Globus pallidus (tissue), 1 donor: ENCODE measurements at regions not wholly inside any gene's neighbourhood (a gene's known extent, or its start where the extent isn't known, plus 50 kb on each side); places are given as distances from the start of the nearest gene placed in this dataset.
A peak's percentile ranks its signal among the peaks of the same experiment; 100 is the strongest.
"Not testable (repeated sequence)": the region's sequence is repeated elsewhere in the genome, so short reads cannot be mapped to it uniquely, and the experiment has no call there.

Experiments
- DNase-seq: peaks from one replicate; pipeline ENCODE4 v3.0.0-alpha.2; 2015; ENCODE audit warnings: low spot score

DNA sequence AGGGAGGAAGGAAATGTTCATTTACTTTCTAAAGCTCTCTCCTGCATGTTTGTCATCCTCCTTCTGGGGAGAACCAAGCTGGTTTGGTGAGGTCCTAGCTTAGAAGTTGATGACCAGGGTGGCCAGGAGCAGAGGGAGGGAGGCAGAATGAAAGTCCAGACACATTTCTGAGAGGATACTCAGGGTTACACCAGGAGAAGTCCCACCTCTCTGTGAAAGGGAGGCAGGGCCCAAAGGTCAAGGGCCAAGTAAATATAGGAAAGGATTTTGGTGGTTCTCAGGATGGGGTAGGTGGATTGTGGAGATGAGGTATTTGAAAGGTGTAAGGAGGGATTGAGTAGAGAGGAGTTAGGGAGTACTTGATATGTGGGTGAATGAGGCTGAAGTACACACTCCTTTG is 58.0 kb upstream of the FBXO11 start:
- no peak for DNase-seq

DNA sequence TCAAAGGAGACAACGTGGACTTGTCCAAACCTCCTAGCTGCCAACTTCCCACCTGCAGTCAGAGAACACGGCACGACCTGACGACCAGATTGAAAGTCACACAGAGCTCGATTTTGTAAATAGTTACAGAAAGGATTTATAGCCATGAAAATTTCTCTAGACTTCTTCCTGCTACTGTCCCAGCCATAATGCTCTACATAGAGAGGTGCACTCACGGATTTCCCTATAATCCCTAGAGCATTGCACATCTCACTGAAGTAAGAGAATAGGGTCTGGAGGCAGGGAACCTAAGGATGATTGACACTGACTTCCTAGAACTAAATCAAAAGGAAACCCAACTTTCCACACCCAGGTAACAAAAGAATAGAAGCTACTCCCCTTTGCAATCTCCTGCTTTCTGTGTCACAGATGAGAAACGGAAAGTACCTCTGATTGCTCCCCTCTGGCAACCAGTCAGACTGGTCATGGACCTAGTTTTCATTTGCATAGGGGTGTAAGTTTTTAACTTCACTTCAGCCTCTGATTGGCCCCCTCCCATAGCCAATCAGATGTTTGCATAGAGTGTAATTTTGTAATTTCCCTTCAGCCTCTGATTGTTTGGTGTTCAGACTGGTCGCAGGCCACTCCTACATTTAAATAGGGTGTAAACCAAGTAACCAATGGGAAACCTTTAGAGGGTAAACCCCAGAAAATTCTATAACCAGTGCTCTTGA is 58.6 kb upstream of the FBXO11 start:
- DNase-seq: no peak

DNA sequence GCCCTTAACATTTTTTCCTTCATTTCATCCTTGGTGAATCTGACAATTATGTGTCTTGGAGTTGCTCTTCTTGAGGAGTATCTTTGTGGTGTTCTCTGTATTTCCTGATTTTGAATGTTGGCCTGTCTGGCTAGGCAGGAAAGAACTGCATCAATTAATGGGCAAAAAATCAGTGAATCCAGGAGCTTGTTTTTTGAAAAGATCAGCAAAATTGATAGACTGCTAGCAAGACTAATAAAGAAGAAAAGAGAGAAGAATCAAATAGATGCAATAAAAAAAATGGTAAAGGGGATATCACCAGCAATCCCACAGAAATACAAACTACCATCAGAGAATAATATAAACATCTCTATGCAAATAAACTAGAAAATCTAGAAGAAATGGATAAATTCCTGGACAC is 70.4 kb upstream of the FBXO11 start:
- not testable (repeated sequence) for DNase-seq

DNA sequence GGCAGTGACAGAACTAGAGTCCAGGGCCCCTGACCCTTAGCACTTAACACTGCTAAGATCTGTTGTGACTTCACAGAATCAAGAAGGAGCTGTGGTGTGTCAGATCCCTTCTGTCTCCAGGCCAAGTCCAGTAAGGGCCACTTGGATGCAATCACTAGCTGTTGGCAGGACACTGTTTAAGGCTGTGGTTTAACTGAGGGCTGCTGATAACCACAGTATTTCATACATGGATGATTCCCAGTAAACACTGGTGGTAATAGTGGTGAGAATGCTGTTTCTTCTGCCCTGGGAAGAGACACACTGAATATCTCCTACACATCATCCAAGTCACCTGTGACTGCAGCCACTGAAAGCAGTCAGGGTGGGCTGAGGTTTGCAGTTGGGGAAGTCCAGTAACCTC is 77.7 kb upstream of the FBXO11 start:
- DNase-seq: no peak

DNA sequence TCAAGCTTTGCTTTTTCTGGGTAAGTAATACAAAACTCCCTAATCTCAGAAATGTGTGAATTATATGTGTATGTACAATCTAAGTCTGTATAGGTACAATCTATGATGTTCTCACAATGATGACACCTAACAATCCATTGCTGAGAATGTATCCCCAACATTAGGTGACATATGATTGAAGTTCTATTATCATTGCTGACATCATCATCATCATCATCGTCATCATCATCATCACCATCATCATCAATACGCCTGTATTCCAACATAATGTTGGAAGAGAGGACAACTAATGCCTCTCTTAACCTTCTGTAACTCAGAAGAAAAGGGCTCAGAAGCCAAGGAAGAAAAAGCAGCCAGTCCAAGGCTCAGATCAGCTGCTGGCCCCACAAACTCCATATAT is 84.2 kb upstream of the FBXO11 start:
- no peak for DNase-seq

DNA sequence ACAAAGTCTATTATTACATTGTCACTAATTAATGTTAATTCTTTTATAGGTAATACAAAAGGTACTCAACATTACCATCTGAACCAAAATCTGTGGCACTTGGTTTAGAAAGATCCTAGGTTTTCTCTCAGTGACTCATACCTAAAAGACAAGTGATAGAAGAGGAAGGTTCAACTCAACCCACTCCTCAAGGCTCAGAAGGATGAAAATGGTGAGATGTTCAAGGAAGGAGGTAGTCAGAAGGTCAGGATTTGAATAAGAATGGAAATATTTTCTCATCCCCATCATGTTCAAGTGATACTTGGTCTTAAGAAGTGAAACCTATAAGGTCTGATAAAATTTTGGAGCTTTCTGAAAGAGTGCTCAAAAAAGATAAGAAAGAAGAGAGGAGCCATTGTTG is 86.4 kb upstream of the FBXO11 start:
- DNase-seq: no peak

DNA sequence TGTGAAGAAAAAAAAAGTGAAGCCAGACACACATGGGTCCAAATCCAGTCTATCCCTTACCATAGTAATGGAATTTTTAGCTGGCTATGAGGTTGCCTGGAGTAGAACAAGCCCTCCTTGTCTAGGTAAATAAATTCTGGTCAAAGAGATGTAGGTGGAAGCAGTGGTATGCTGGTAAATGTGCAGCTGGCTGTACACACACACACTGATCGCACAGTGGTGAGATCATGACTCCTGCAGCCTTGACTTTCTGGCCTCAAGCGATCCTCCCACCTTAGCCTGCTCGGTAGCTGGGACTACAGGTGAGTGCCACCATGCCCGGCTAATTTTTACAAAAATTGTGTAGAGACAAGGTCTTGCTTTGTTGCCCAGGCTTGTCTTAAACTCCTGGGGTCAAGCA is 90.5 kb upstream of the FBXO11 start:
- DNase-seq: no peak

DNA sequence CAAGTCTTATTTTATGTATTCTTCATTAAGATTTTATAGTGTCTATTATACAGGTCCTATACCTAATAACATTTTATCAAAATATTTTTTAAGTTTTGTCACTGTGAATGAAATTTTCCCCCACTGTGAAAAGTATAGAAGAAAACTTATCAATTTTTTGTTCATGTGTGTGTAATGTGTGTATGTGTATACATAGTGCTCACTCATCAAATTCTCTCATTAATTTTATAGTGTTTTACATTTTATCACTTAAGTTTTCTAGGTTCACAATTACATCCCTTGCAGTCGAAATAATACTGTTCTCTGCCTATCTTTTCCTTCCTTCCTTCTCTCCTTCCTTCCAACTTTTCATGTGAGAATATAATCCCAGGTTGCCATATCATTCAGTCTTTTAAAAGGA is 93.2 kb upstream of the FBXO11 start:
- DNase-seq: no peak

DNA sequence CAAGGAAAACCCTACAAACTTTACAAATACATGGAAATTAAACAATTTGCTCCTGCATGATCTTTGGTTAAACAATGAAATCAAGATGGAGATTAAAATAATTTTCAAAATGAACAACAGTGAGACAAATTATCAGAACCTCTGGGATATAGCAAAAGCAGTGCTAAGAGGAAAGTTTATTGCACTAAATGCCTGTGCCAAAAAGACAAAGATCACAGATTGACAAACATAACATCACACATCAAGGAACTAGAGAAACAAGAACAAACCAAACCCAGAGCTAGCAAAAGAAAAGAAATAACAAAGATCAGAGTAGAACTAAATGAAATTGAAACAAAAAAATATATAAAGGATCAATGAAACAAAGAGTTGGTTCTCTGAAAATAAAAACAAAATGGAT is 95.2 kb upstream of the FBXO11 start:
- no peak for DNase-seq

DNA sequence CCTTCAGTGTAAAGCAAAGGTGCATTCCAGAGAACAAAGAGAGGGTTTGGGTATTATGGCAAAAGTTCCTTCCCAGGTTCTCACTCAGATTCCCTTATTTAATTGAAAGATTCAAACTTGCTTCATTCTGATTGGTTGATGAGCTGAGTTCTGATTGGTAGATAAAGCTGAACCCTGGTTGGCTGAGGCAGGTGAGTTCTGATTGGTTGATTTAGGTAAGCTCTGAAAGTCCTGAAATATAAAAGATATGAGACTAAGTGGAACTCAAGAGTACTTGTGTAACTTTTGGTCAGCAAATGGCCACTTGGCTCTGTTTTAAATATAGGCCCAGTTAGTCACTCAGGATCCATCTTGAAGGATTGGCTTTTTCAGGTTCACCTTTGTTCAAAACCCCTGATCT is 99.8 kb upstream of the FBXO11 start:
- no peak for DNase-seq

DNA sequence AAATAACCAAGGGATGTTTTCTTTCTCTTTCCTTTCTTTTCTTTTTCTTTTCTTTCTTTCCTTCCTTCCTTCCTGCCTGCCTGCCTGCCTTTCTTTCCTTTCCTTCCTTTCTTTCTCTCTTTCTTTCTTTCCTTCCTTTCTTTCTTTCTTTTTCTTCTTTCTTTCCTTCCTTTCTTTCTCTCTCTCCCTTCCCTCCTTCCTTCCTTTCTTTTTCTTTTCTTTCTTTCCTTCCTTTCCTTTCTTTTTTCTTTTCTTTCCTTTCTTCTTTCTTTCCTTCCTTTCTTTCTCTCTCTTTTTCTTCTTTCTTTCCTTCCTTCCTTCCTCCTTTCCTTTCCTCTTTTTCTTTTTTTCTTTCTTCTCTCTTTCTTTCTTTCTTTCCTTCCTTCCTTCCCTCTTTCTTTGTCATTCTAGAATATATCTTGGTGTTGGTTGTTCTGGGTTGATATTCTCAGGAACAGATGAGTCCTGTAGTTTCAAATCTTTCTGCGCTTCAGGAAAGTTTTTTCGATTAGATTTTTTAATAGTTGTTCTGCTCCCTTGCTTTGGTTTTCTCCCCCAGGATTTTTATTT is 101.5 kb upstream of the FBXO11 start:
- no peak for DNase-seq

DNA sequence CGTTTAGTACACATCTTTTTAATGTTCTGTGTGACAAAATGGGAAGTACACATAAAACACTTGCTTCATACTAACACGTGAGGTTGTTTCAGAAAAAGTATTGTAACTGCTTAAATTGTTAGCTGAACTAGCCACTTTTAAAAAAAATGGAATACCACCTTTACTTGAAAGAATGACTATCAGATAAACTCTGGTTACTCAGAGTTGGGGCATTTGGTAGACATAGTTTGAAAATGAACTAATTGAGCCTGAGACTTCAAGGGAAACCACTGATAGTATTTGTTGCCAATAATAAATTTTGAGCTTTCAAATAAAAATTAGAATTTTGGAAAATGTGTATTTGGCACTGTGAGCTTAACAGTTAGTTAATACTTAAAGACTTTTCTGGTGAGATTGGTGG is 103.0 kb upstream of the FBXO11 start:
- DNase-seq: no peak

DNA sequence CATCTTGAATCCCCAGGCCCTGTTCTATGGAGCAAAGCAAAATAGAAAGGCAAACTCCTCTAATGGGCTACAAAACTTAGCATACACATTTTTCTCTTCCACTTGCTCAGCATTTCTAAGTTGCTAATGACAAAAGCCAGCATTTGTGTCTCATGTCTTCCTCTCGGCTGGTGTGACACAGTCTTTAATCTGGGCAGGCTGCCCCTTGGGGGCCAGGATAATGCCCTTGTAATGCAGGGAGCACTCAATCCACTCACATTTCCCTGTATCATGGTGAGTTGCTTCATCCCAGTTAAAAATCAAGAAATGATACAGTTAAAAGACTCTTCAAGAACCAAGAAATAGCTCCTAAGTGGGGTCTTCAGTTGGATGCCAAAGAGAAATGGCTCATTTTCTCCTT is 109.1 kb upstream of the FBXO11 start:
- no peak for DNase-seq

DNA sequence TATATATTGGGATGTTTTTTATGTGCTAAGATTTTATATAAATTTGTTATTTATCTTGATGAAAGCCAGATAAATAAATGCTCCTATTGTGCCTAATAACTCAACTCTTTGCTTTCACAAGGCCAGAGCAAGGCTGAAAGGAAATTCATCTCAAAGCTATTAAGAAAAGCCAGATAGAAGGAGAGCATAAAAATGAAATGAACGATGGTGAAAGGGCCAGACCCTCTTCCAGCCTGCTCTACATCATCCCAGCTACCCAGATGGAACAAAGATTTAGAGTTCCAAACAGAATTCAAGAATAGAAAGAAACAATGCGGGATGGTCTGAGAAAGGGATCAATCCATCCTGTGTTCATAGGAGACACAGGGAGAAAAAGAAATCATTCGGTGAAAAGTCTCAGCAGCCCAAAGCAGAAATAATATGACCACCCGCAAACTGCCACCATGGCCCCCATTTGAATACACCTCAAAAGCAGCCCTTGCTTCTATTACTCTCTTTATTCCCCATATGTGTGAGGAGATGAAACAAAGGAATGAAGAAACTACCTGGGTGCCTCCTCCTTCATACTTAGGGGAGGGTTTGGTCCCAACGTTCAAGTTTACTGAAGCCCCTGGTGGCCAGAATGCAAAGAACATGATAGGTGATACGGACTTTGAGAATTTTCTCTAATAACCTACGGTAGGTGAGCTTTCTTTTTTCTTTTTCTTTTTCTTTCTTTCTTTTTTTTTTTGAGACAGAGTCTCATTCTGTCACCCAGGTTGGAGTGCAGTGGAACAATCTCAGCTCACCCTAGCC is 110.1 kb upstream of the FBXO11 start:
- DNase-seq: no peak

DNA sequence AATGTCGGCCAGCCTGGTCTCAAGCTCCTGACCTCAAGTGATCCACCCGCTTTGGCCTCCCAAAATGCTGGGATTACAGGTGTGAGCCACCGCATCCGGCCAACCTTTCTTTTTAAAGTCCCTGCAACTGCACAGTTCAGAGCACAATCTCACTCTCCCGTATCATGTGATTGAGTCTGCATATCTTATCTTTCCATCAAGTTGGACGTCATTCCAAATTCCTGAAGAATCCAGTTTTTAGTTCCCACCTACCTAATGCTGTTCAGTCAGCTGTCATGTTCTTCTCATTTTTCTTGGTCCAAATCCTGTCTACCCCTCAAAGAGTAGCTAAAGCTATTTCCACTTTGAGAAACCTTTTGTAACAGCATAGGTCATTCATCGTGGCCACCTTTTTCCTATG is 110.8 kb upstream of the FBXO11 start:
- DNase-seq: no peak

DNA sequence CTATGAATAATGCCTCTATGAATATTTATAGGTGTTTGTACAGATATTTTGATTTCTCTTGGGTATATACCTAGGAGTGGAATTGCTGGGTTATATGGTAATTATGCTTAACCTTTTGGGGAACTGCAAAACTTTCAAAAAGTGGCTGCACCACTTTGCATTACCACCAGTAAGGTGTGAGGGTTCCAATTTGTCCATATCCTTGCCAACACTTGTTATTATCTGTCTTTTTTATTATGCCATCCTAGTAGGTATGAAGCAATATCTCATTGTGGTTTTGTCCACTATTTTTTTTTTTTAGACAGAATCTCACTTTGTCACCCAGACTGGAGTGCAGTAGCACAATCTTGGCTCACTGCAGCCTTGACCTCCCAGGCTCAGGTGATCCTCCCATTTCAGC is 112.2 kb upstream of the FBXO11 start:
- no peak for DNase-seq

DNA sequence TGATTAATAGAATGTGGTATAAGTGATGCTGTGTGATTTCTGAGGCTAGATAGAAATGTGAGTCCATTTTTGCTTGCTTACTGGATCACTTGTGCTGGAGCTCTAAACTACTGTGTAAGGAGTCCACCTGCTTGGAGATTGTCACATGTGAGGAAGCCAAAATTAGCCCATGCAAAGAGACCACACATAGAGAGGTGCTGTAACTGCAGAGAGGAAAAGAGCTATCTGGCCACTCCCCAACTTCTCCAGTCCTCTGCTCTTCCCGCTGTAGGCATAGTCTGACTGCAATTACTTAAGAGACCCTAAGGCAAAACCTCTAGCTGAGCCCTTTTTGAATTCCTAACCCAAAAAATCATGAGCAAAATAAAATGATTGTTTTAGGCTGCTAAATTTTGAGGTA is 120.6 kb upstream of the FBXO11 start:
- no peak for DNase-seq

DNA sequence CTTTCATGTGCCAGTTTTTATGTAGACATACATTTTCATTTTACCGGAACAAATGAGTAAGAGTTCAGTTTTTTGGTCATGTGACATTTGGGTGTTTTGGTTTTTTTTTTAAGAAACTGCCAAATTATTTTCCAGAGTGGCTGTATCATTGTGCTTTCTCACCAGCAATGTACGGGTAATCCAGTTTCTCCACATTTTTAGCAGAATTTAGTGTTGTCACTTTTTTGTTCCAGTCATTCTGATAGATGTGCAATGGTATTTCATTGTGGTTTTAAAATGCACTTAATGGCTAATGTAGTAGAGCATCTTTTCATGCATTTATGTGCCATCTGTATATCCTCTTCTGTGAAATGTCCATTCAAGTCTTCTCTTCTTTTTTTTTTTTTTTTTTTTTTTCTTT is 126.5 kb upstream of the FBXO11 start:
- no peak for DNase-seq

DNA sequence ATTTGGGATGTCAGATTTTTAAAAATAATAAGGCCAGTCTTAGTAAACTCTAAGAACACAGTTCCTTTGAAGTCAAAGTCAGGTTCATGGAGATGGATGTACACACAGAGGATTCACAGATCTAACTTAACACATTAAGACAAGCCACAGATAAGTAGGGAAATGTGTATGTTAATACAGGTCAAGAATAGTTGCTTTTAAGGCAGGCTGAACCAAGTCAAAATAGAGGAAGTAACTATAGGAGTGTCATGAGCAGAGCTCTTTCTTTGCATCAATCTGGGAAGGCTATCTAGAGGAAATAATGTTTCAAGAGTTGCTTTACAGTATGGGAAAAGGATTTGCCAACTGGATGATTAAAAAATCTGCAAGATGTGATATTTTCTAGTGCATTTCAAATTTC is 128.0 kb upstream of the FBXO11 start:
- peak; percentile 8 for DNase-seq

DNA sequence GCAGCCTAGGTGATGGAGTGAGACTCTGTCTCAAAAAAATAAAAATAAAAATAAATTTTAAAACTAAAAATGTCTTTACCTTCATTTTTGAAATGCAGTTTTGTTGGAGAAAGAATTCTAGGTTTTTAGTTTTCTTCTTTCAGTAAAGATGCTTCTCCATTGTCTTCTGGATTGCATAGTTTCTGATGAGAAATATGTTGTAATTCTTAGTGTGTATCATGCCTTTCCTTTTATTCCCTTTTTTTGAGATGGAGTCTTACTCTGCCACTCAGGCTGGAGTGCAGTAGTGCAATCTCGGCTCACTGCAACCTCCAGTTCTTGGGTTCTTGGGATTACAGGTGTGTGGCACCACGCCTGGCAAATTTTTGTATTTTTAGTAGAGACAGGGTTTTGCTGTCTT is 130.0 kb upstream of the FBXO11 start:
- DNase-seq: no peak

DNA sequence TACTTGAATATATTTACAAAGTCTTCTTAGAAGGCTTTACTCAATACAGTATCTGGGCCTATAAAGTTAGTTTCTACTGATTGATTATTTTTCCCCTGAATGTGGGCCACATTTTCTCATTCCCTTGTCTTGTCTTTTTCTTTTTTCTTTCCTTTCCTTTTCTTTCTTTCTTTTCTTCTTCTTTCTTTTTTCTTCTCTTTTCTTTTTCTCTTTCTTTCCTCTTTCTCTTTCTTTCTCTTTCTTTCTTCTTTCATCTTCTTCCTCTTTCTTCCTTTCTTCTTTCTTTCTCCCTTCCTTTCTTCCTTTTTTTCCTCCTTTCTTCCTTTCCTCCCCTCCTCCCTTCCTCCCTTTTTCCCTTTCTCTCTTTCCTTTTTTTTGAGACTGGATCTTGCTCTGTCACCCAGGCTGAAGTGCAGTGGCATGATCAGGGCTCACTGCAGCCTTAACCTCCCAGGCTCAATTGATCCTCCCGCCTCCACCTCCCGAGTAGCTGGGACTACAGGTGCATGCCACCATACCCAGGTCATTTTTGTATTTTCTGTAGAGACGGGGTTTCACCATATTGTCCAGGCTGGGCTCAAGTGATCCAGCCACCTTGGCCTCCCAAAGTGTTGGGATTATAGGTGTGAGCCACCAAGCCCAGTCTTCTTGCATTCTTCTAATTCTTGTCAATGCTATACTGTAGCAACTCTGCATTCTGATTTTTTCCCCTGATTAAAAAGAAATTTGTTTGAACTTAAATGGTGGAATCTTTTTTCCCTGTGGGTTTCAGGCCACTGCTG is 133.1 kb upstream of the FBXO11 start:
- no peak for DNase-seq

DNA sequence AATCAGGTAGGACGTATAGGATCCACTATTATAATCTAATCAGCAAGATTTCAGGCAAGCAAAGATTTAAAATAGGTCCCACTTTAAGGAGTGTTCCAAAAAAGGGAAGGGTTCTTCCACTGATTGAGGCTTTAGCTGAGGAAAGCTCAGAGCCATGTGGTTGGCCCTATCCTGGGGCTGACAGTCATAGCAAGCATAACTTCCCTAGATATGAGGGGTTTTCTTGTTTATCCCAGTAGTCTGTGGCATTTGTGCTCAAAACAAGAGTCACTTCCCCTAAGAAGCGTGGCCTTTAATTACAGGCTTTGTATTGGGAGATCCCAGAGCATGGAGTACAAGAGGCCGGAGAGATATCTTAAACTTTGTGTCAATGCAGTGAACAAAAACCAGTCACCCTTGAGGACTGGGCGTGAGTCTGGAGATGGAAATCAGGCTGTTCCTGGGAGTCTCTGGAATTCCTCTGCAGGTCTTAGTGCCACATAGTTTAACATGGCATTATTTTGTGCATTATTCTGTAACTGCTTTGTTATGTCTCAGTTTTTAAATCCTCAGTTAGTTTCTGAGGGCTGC is 136.9 kb upstream of the FBXO11 start:
- DNase-seq: no peak
